Trophoblast cell (in vitro differentiated cells and primary cell): ENCODE measurements at regions not wholly inside any gene's neighbourhood (a gene's known extent, or its start where the extent isn't known, plus 50 kb on each side); places are given as distances from the start of the nearest gene placed in this dataset.

Experiments used
- DNase-seq, 2 donors: peaks; one replicate each; pipeline ENCODE4 v3.0.0-alpha.2; 2016
- H2AFZ ChIP-seq: 2 replicates; pipeline ENCODE4 v1.6.1; 2013; ENCODE audit warnings: low read length, moderate library complexity, mild to moderate bottlenecking; ENCODE audit not compliant: insufficient read depth, poor library complexity
- H2AK5ac ChIP-seq: 2 replicates; pipeline ENCODE4 v1.6.1; 2013; ENCODE audit warnings: mild to moderate bottlenecking, low read length
- H2BK120ac ChIP-seq: 2 replicates; pipeline ENCODE4 v1.6.1; 2013; ENCODE audit warnings: low read length, mild to moderate bottlenecking, moderate library complexity; ENCODE audit not compliant: insufficient read depth, poor library complexity
- H2BK12ac ChIP-seq: 2 replicates; pipeline ENCODE4 v1.6.1; 2013; ENCODE audit warnings: mild to moderate bottlenecking, low read length, moderate library complexity
- H2BK5ac ChIP-seq: 2 replicates; pipeline ENCODE4 v1.6.1; 2013; ENCODE audit warnings: low read length, low read depth, moderate library complexity, mild to moderate bottlenecking; ENCODE audit not compliant: poor library complexity
- H3K14ac ChIP-seq: 2 replicates; pipeline ENCODE4 v1.6.1; 2013; ENCODE audit warnings: mild to moderate bottlenecking, low read length
- H3K18ac ChIP-seq: 2 replicates; pipeline ENCODE4 v1.6.1; 2013; ENCODE audit warnings: mild to moderate bottlenecking, low read length
- H3K23ac ChIP-seq: 2 replicates; pipeline ENCODE4 v1.6.1; 2013; ENCODE audit warnings: low read length
- H3K27ac ChIP-seq: 2 replicates; pipeline ENCODE4 v1.5.1; 2013; ENCODE audit warnings: low read depth, mild to moderate bottlenecking, inconsistent platforms, low read length, moderate library complexity
- H3K27me3 ChIP-seq: 2 replicates; pipeline ENCODE4 v1.6.1; 2013; ENCODE audit warnings: inconsistent platforms, mild to moderate bottlenecking, low read length, moderate library complexity; ENCODE audit not compliant: insufficient read depth
- H3K36me3 ChIP-seq, 2 experiments: 1 replicate in 1 of 2; 2 replicates in 1 of 2; pipeline ENCODE4 v1.6.1; 2013; ENCODE audit warnings: low read length in 2 of 2, mild to moderate bottlenecking in 2 of 2, moderate library complexity in 1 of 2; ENCODE audit not compliant: insufficient read depth in 2 of 2, control insufficient read depth in 1 of 2
- H3K4ac ChIP-seq: 2 replicates; pipeline ENCODE4 v1.6.1; 2013; ENCODE audit warnings: low read depth, mild to moderate bottlenecking, low read length, moderate library complexity
- H3K4me1 ChIP-seq, 2 experiments: 1 replicate in 1 of 2; 2 replicates in 1 of 2; pipeline ENCODE4 v1.6.1; 2013; ENCODE audit warnings: low read length in 2 of 2, mild to moderate bottlenecking in 2 of 2, moderate library complexity in 1 of 2; ENCODE audit not compliant: insufficient read depth in 2 of 2, control insufficient read depth in 1 of 2
- H3K4me2 ChIP-seq: 2 replicates; pipeline ENCODE4 v1.6.1; 2013; ENCODE audit warnings: inconsistent platforms, mild to moderate bottlenecking, low read length, moderate library complexity
- H3K4me3 ChIP-seq: 2 replicates; pipeline ENCODE4 v1.5.1; 2013; ENCODE audit warnings: mild to moderate bottlenecking, low read depth, low read length, inconsistent platforms
- H3K79me1 ChIP-seq: one replicate; pipeline ENCODE4 v1.6.1; 2013; ENCODE audit warnings: low read length
- H3K79me2 ChIP-seq: 2 replicates; pipeline ENCODE4 v1.6.1; 2013; ENCODE audit warnings: low read length, mild to moderate bottlenecking; ENCODE audit not compliant: control insufficient read depth, insufficient read depth, poor library complexity
- H3K9ac ChIP-seq: 2 replicates; pipeline ENCODE4 v1.6.1; 2013; ENCODE audit warnings: mild to moderate bottlenecking, low read length
- H3K9me3 ChIP-seq: 2 replicates; pipeline ENCODE4 v1.6.1; 2013; ENCODE audit warnings: low read depth, mild to moderate bottlenecking, control low read depth, inconsistent platforms, low read length; ENCODE audit not compliant: insufficient read depth
- H4K12ac ChIP-seq: 2 replicates; pipeline ENCODE4 v1.6.1; 2013; ENCODE audit warnings: low read depth, mild to moderate bottlenecking, low read length, moderate library complexity
- H4K8ac ChIP-seq: 2 replicates; pipeline ENCODE4 v1.6.1; 2013; ENCODE audit warnings: low read depth, mild to moderate bottlenecking, low read length, moderate library complexity
- H4K91ac ChIP-seq: one replicate; pipeline ENCODE4 v1.6.1; 2013; ENCODE audit warnings: low read depth, mild to moderate bottlenecking, low read length, moderate library complexity
- WGBS: extraction: QIAGEN DNeasy Blood & Tissue Kit; methylation state at CpG from one replicate; pipeline ENCODE4 v1.1.7; 2013; ENCODE audit warnings: missing lambda C conversion rate; ENCODE audit not compliant: insufficient read length, insufficient coverage; ENCODE audit errors: extremely low coverage; 5-methylcytosine and 5-hydroxymethylcytosine counted together

GRCh38 chr5:152505442-152506042 lies 100.5 kb upstream of the NMUR2 start:
- H3K18ac ChIP-seq, result no peak overlapping the region

GRCh38 chr5:152511120-152511519 lies 106.0 kb upstream of the NMUR2 start:
- Histone ChIP-seq H3K4me3 (no peak overlapping the region), H2AK5ac (no peak overlapping the region), H3K79me2 (no peaks in the 10 kb centered on the region), H3K9me3 (no peaks in the 10 kb centered on the region), H2BK120ac (no peak overlapping the region), H3K14ac (no peak overlapping the region), H3K4ac (no peak overlapping the region), H2AFZ (no peak overlapping the region), H2BK5ac (no peak overlapping the region), H2BK12ac (no peak overlapping the region), H3K79me1 (no peaks in the 10 kb centered on the region), H3K18ac (no peak overlapping the region), H3K23ac (no peak overlapping the region), H4K12ac (no peak overlapping the region), H3K4me2 (no peak overlapping the region), H4K91ac (no peak overlapping the region), H3K27ac (no peak overlapping the region), H4K8ac (no peak overlapping the region), H3K36me3 (no peaks in the 10 kb centered on the region), H3K4me1 (no peaks in the 10 kb centered on the region), H3K9ac (no peak overlapping the region), H3K27me3 (no peaks in the 10 kb centered on the region)
- DNase-seq, result no peak
- WGBS, result no CpG with 5 or more reads among the region's 5 CpGs

More at GRCh38 chr5:152505442-152506042, 100.5 kb upstream of the NMUR2 start:
- Histone ChIP-seq H3K27ac (no peak overlapping the region), H3K4me2 (no peak overlapping the region), H4K8ac (no peak overlapping the region), H3K9ac (no peak overlapping the region), H4K12ac (no peak overlapping the region), H2BK12ac (no peak overlapping the region), H2AK5ac (no peak overlapping the region), H3K23ac (no peak overlapping the region), H3K79me1 (no peaks in the 10 kb centered on the region), H3K4me3 (no peak overlapping the region), H3K9me3 (no peaks in the 10 kb centered on the region), H2BK5ac (no peak overlapping the region), H3K4me1 (no peaks in the 10 kb centered on the region), H3K27me3 (no peaks in the 10 kb centered on the region), H3K14ac (no peak overlapping the region), H2AFZ (no peak overlapping the region), H2BK120ac (no peak overlapping the region), H3K79me2 (no peaks in the 10 kb centered on the region), H3K4ac (no peak overlapping the region), H3K36me3 (no peaks in the 10 kb centered on the region), H4K91ac (no peak overlapping the region)
- WGBS, result no CpG with 5 or more reads among the region's 8 CpGs
- peak; percentile 50 to 78 for DNase-seq

GRCh38 chr5:152511531-152512132 lies 106.6 kb upstream of the NMUR2 start:
- H3K27ac ChIP-seq, result no peak overlapping the region

GRCh38 chr5:152514827-152515397 lies 109.8 kb upstream of the NMUR2 start:
- Histone ChIP-seq H2AK5ac (no peak overlapping the region), H3K23ac (no peak overlapping the region), H3K4ac (no peak overlapping the region), H3K9ac (no peak overlapping the region), H3K79me2 (no peaks in the 10 kb centered on the region), H3K27ac (no peak overlapping the region), H4K8ac (no peak overlapping the region), H3K79me1 (no peaks in the 10 kb centered on the region), H4K12ac (no peak overlapping the region), H3K27me3 (no peaks in the 10 kb centered on the region), H3K9me3 (no peaks in the 10 kb centered on the region), H3K18ac (no peak overlapping the region), H2BK120ac (no peak overlapping the region), H3K14ac (no peak overlapping the region), H3K4me1 (no peaks in the 10 kb centered on the region), H4K91ac (no peak overlapping the region), H2AFZ (no peak overlapping the region), H2BK12ac (no peak overlapping the region), H2BK5ac (no peak overlapping the region), H3K4me2 (no peak overlapping the region), H3K4me3 (no peak overlapping the region), H3K36me3 (no peaks in the 10 kb centered on the region)
- peak in 1 of 2 donors; percentile 54 for DNase-seq
- no CpG with 5 or more reads among the region's 2 CpGs for WGBS

More at GRCh38 chr5:152511531-152512132, 106.6 kb upstream of the NMUR2 start:
- no peak overlapping the region for H3K4me2 ChIP-seq
- no peak overlapping the region for H3K23ac ChIP-seq
- no peak overlapping the region for H4K8ac ChIP-seq
- H3K4me1 ChIP-seq, result no peaks in the 10 kb centered on the region
- H3K27me3 ChIP-seq, result no peaks in the 10 kb centered on the region
- H3K4ac ChIP-seq, result no peak overlapping the region
- H4K12ac ChIP-seq, result no peak overlapping the region
- no peak overlapping the region for H2AFZ ChIP-seq
- no peak overlapping the region for H3K9ac ChIP-seq
- DNase-seq, result no peak
- H3K18ac ChIP-seq, result no peak overlapping the region
- H4K91ac ChIP-seq, result no peak overlapping the region
- H3K4me3 ChIP-seq, result no peak overlapping the region
- H3K79me1 ChIP-seq, result no peaks in the 10 kb centered on the region
- no peaks in the 10 kb centered on the region for H3K79me2 ChIP-seq
- no peak overlapping the region for H2AK5ac ChIP-seq
- no CpG with 5 or more reads among the region's 7 CpGs for WGBS
- H3K9me3 ChIP-seq, result no peaks in the 10 kb centered on the region
- no peak overlapping the region for H2BK120ac ChIP-seq
- no peak overlapping the region for H2BK12ac ChIP-seq
- H2BK5ac ChIP-seq, result no peak overlapping the region
- no peaks in the 10 kb centered on the region for H3K36me3 ChIP-seq
- H3K14ac ChIP-seq, result no peak overlapping the region
